Fibroblast of mammary gland (primary cell): ENCODE measurements at regions not wholly inside any gene's neighbourhood (a gene's known extent, or its start where the extent isn't known, plus 50 kb on each side); places are given as distances from the start of the nearest gene placed in this dataset.
"Not testable (repeated sequence)": the region's sequence is repeated elsewhere in the genome, so short reads cannot be mapped to it uniquely, and the experiment has no call there.

ENCODE experiments used
- DNase-seq: peaks from one replicate; pipeline ENCODE4 v3.0.0-alpha.2; 2010; ENCODE audit warnings: low read depth
- H3K4me3 ChIP-seq: 2 replicates; pipeline ENCODE4 v1.5.1; 2011; ENCODE audit warnings: low read depth, mild to moderate bottlenecking, low read length, moderate library complexity; ENCODE audit not compliant: control insufficient read depth
- CTCF ChIP-seq: conservative IDR thresholded peaks from 2 replicates; pipeline ENCODE4 v1.5.1; 2011; ENCODE audit warnings: low read depth, low read length, inconsistent platforms; ENCODE audit not compliant: control insufficient read depth, insufficient read depth

- no peak for TF ChIP-seq CTCF
- peak overlapping the region; percentile 58 for H3K4me3 ChIP-seq
- DNase-seq, result peak; percentile 94
These were observed 457.6 kb upstream of the KLF6 start for GRCh38 chr10:4242561-4243035.

GRCh38 chr10:4241724-4242345 lies 456.8 kb upstream of the KLF6 start:
- peak; percentile 100 for DNase-seq
- TF ChIP-seq CTCF, result no peak
- peak overlapping the region; percentile 58 for H3K4me3 ChIP-seq

GRCh38 chr10:4240608-4241197 lies 455.7 kb upstream of the KLF6 start:
- DNase-seq, result peak; percentile 91
- no peak overlapping the region for H3K4me3 ChIP-seq

GRCh38 chr10:4239186-4239585 lies 454.2 kb upstream of the KLF6 start:
- DNase-seq, result no peak
- no peak for TF ChIP-seq CTCF
- H3K4me3 ChIP-seq, result no peak overlapping the region

More at GRCh38 chr10:4240608-4241197, 455.7 kb upstream of the KLF6 start:
- no peak for TF ChIP-seq CTCF

GRCh38 chr10:4236905-4237304 lies 451.9 kb upstream of the KLF6 start:
- not testable (repeated sequence) for H3K4me3 ChIP-seq

GRCh38 chr10:4234661-4235060 lies 449.7 kb upstream of the KLF6 start:
- no peak for TF ChIP-seq CTCF
- no peak overlapping the region for H3K4me3 ChIP-seq
- no peak for DNase-seq

More at GRCh38 chr10:4236905-4237304, 451.9 kb upstream of the KLF6 start:
- not testable (repeated sequence) for DNase-seq

GRCh38 chr10:4231439-4231838 lies 446.4 kb upstream of the KLF6 start:
- no peak for TF ChIP-seq CTCF
- H3K4me3 ChIP-seq, result no peak overlapping the region
- no peak for DNase-seq
